Ishikawa (cell line): ENCODE measurements at regions not wholly inside any gene's neighbourhood (a gene's known extent, or its start where the extent isn't known, plus 50 kb on each side); places are given as distances from the start of the nearest gene placed in this dataset.

Experiments used
- EP300 ChIP-seq: IDR thresholded peaks from 2 replicates; pipeline ENCODE4 v1.6.1; 2012; ENCODE audit warnings: borderline replicate concordance
- FOXM1 ChIP-seq: IDR thresholded peaks from 2 replicates; pipeline ENCODE4 v1.6.1; 2012; ENCODE audit warnings: low read depth, borderline replicate concordance
- TAF1 ChIP-seq: IDR thresholded peaks from 2 replicates; pipeline ENCODE4 v1.6.1; 2012; ENCODE audit warnings: low read depth, mild to moderate bottlenecking
- TF ChIP-seq, protein P1 (sequence below): IDR thresholded peaks from 2 replicates; pipeline ENCODE4 v1.6.1; 2012

DNA sequence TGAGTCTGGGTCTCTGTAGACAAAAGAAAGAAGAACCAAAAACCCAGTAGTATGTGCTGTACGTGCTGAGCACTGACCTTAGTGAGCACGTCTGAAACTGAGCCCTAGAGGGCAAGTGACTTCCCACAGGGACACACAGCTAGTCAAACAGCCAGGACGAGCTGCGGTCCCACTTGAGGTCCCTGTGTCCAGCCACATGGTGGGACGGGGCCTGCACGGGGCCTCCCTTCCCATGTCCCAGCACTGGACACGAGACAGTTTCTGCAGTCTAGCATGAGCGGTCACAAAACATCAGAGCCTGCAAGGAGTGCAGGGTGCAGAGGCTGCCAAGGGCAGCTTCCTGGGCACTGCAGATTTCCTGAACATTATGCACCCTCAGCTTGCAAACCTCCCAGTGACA, 121.6 kb downstream of the NCOR2 start:
- no peak for TF ChIP-seq TAF1
- no peak for TF ChIP-seq FOXM1
- no peak for TF ChIP-seq EP300
- TF ChIP-seq, protein P1, sequence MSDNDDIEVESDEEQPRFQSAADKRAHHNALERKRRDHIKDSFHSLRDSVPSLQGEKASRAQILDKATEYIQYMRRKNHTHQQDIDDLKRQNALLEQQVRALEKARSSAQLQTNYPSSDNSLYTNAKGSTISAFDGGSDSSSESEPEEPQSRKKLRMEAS = no peak
